GM04504 (cell line): ENCODE measurements at regions not wholly inside any gene's neighbourhood (a gene's known extent, or its start where the extent isn't known, plus 50 kb on each side); places are given as distances from the start of the nearest gene placed in this dataset.

Experiments
- DNase-seq: peaks from one replicate; pipeline ENCODE4 v3.0.0-alpha.2; 2012; ENCODE audit warnings: low read depth

DNA sequence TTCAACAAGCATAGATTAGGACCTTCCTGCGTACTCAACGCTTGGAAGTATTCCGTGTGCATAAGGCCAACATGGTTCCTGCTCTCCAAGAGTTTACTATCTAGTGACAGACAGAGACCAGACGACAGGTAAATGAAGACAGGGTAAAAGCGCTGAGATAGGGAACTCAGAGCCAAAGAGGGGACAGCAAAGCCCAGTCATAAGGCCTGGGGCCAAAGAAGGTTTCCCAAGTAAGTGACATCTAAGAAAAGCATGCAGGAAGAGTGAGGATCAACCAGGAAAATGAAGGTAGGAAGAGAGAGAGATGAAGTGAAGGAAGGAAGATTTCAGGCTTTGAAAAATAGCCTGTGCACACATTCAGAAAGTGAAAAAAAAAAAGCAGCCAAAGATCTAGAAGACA lies 76.9 kb upstream of the CDH20 start:
- no peak for DNase-seq

DNA sequence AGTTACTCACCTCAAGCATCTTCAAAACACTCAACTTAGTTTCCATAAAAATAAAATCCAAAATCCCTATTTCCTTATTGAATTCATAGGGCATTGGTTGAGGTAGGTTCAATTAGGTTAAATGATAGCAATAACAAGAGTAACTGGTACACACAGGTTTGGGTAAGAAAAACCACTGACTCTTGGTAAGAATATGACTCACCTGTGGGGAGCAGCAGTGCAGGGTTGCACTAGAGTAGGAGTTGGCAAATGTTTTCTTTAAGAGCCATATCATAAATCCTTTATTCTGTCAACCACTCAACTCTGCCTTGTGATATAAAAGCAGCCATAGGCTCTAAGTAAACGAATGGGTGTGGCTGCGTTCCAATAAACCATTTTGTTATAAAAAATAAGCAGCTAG lies 71.4 kb upstream of the CDH20 start:
- no peak for DNase-seq

DNA sequence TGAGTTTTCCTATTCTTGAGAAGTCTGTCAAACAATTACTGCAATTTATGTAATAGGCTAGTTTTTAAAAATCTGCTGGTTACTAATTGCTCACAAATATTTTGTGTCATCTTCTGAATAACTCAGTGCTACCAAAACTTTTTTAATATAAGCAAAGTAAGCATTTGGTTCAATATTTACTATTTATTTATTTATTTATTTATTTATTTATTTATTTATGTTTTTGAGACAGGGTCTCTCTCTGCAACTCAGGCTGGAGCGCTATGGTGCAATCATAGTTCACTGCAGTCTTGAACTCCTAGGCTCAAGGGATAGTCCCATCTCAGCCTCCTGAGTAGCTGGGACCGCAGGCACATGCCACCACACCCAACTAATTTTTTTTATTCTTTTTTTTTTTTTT lies 60.4 kb upstream of the CDH20 start:
- no peak for DNase-seq

DNA sequence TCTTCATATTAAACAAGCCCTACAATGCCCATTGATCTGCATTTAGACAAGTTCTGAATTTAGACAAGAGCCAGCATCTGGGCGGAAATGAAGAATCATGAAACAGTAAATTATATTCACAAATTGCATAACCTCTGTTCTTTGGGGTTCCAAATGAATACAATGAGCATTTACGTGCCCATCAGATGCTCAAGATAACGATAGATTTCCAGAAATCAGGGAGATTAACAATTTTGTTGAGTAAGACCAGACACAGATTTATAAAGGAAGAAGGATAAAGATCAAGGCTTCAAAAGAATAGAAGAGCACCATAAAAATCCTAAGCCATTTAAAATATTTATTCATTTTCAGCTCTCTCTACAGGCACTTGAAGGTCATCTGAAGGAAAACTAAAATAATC lies 59.7 kb upstream of the CDH20 start:
- no peak for DNase-seq

DNA sequence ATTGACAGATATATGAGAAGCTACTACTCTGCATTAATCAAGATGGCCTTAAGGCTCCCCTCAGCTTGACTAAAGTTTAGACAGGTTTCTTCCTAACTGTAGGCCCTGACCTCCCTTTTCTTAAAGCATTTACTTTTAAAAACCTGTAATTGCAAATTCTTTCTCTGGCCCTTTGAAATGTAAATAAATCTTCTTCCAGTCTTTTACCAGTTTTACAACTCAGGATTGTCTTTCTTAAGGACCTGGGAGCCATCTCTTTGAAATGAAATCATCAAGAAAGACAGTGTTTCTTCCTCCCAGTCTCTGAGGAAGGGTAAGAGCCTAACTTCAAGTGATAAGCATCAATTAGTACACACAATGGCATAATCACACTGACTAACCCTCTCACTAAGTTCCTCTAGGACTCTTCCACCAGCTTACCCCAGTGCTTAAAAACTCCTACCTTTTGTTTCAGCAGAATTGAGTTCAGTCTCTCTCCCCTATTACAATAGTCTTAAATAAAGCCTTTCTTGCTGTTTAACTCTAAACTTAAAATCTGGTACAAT lies 58.7 kb upstream of the CDH20 start:
- DNase-seq, result no peak

DNA sequence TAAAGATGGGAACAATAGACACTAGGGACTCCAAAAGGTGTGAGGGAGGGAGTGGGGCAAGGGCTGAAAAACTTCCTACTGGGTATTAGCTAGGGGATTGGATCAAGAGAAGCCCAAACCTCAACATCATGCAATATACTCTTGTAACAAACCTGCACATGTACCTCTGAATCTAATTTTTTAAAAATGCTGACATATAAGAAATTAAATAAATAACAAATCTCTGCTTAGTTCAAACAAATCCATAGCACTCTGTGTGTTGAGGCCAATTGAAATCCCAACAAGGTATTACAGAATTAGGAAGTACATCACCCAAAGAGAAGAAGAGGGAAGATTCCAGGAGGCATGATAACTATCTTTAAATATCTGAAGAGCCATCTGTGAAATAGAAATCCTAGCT lies 55.4 kb upstream of the CDH20 start:
- no peak for DNase-seq

DNA sequence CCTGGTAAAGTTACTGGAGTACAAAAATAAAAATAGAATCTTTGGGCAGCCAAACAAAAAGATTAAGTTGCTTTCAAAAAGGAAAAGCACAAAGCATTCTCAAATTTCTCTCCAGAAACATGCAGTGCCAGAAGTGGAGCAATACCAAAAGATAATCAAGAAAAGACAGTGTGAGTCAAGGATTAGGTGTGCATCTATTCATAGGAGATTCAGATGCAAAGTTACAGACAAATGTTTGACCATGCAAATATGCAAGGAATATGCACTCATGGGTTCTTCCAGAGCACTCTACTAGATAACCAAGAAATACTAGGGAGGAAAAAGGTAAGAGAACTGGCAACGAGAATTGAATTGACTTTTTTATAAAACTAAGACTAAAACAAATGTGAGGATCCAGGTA lies 51.8 kb upstream of the CDH20 start:
- no peak for DNase-seq

DNA sequence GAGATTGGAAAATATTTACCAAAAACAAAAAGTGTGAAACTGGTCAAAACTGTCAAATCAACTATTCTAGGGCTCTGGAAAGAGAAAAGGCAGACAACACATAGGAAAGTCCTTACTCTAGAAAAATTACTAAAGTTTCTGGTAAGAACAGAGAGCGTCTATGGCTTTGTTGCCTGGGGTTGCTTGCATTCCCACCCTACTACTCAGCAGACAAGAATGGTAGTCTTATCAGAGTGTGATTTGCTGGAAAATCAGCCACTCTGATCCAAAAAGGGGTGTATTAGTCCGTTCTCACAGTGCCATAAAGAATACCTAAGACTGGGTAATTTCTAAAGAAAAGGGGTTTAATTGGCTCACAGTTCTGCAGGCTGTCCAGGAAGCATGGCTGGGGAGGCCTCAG lies 50.3 kb upstream of the CDH20 start:
- DNase-seq, result no peak
